PFSK-1 (cell line): ENCODE measurements at regions not wholly inside any gene's neighbourhood (a gene's known extent, or its start where the extent isn't known, plus 50 kb on each side); places are given as distances from the start of the nearest gene placed in this dataset.
A peak's percentile ranks its signal among the peaks of the same experiment; 100 is the strongest.

ENCODE experiments used
- FOXP2 ChIP-seq: optimal IDR thresholded peaks from 2 replicates; pipeline ENCODE3; 2011; ENCODE audit warnings: borderline replicate concordance, control low read depth, inconsistent platforms; ENCODE audit not compliant: insufficient read depth; ENCODE audit errors: extremely low read length, extremely low read depth
- POLR2AphosphoS5 ChIP-seq: IDR thresholded peaks from 2 replicates; pipeline ENCODE4 v1.6.1; 2012; ENCODE audit warnings: low read depth, mild to moderate bottlenecking, control low read depth, low read length, moderate library complexity
- REST ChIP-seq, 2 experiments: IDR thresholded peaks; 2 replicates each; pipeline versions ENCODE4 v1.6.1 to v1.8.0; 2011 to 2012; ENCODE audit warnings: low read depth in 2 of 2, low read length in 2 of 2, control low read depth in 1 of 2, inconsistent platforms in 1 of 2, mild to moderate bottlenecking in 1 of 2, moderate library complexity in 1 of 2; ENCODE audit not compliant: insufficient read depth in 1 of 2
- SIN3A ChIP-seq: IDR thresholded peaks from 2 replicates; pipeline ENCODE4 v1.6.1; 2012; ENCODE audit warnings: mild to moderate bottlenecking, low read length, moderate library complexity, borderline replicate concordance; ENCODE audit not compliant: insufficient read depth
- TAF1 ChIP-seq: IDR thresholded peaks from 2 replicates; pipeline ENCODE4 v1.6.1; 2012; ENCODE audit warnings: low read length, control low read depth, borderline replicate concordance; ENCODE audit not compliant: insufficient read depth

DNA sequence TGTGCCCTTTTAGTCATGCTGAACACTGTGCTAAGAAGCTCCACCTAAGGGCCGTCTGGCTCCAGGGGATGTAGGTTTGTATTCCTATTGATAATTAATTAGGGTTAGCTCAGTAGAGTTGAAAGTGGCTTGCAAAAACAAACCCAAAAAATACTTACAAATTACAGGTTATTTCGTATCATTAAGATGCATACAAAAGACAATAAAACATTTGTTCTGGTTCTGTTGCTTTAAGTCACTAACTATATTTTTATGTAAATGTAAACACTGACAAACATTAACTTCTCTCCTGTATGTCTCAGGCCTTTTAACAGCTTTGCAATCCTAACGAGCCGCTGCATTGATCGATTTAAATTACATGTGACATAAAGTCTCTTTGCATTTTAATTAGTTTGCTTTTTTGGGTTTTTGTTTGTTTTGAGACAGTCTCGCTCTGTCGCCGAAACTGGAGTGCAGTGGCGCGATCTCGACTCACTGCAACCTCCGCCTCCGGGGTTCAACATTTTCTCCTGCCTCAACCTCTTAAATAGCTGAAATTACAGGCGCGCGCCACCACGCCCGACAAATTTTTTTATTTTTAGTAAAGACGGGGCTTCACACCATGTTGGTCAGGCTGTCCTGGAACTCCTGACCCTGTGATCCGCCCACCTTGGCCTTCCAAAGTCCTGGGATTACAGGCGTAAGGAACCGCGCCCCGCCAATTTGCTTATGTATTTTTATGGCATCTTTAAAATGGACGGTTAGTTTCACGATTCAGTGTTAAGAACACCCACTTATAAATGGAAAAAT, 110.9 kb downstream of the HFE start:
- TF ChIP-seq FOXP2: no peak
- 0 out of 2 replicates have a peak, but pooled peaks have one; percentile 26 for TF ChIP-seq POLR2AphosphoS5

- TF ChIP-seq FOXP2 (peak; percentile 32), TAF1 (no peak; the same call in 1 of the 2 replicates)
These were observed 111.5 kb downstream of the HFE start for GRCh38 chr6:26198722-26199056.

GRCh38 chr6:26199057-26199772, 112.0 kb downstream of the HFE start:
- TF ChIP-seq TAF1 (peak; percentile 90), POLR2AphosphoS5 (peak; percentile 86), SIN3A (peak; percentile 44; the same call in 1 of the 2 replicates), REST (IDR thresholded peaks at IDR 0.05; ENCODE audit: insufficient read depth in 1 of 2, low read depth in 2 of 2, low read length in 2 of 2) (no peak)

DNA sequence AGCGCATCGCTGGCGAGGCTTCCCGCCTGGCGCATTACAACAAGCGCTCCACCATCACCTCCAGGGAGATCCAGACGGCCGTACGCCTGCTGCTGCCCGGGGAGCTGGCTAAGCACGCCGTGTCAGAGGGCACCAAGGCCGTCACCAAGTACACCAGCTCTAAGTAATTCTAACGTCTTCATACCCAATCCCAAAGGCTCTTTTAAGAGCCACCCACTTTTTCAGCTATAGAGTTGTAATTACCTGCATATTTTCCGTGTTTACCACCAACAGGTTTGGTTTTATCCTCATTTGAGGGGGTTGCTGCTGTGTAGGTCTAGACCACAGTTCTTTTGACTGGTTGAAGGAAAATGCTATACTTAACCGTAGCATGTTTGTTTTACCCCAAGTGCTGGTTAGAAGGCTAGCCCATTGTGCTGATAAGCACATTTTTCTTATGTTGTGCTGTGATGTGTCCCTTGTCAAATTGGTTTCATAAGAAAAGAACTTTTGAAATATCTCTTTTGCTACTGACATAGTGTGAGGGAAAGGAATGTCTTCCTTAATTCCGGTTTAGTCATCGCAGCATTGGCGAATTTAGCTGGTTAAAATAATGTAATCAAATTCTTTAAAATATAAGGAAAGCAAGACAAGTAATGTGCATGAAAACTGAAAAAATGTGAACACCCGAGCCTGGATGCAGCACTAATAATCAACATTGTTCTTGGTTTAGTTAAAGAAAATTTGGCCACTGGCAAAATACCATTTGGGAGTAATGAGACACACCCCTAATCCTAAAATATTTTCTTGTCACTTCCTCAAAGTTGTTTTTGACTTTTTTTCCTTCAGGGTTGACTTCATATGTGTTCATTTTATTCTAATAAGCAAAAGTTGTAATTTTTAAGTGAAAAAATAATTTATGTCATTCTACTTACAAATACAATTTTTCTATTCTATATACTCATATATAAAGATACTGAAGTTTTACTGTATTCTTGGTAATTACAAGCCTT, 112.8 kb downstream of the HFE start:
- TF ChIP-seq TAF1: no peak
- TF ChIP-seq SIN3A: 0 out of 2 replicates have a peak, but pooled peaks have one; percentile 19
- no peak for TF ChIP-seq REST (IDR thresholded peaks at IDR 0.05; ENCODE audit: insufficient read depth in 1 of 2, low read depth in 2 of 2, low read length in 2 of 2)
- peak; percentile 62; the same call in 1 of the 2 replicates for TF ChIP-seq POLR2AphosphoS5

DNA sequence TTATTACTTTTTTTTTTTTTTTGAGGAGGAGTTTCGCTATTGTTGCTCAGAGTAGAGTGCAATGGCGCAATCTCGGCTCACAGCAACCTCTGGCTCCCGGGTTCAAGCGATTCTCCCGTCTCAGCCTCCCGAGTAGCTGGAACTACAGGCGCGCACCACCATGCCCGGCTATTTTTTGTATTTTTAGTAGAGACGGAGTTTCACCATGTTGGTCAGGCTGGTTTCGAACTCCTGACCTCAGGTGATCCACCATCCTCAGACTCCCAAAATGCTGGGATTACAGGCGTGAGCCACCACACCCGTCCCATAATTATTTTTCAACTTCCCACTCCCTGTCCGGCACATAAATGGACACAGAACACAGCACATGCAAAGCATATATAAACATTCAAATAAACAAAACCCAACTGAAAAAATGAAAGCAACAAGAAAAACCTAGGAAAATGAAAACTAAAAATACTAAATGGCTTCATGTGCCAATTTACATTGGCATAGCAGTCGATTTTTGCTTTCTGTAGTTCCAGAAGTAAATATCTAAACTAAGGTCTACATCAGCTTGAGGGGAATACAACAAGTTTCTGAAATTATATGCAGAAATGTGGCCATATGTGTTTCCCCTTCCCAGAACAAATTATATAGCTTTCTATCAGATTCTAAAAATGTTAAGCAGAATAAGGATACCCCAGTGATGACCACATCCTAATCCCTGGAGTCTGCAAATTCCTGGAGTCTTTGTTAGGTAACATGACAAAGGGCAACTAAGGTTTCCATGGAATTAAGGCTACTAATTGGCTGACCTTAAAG, 113.9 kb downstream of the HFE start:
- no peak for TF ChIP-seq FOXP2
- TF ChIP-seq TAF1: no peak
- no peak for TF ChIP-seq SIN3A
- no peak for TF ChIP-seq REST (IDR thresholded peaks at IDR 0.05; ENCODE audit: insufficient read depth in 1 of 2, low read depth in 2 of 2, low read length in 2 of 2)
- TF ChIP-seq POLR2AphosphoS5: no peak
